ENCODE measurements at regions not wholly inside any gene's neighbourhood (a gene's known extent, or its start where the extent isn't known, plus 50 kb on each side); places are given as distances from the start of the nearest gene placed in this dataset.
"Not testable (repeated sequence)": the region's sequence is repeated elsewhere in the genome, so short reads cannot be mapped to it uniquely, and the experiment has no call there.

GRCh38 chr5:91315701-91316100 is 67.4 kb downstream of the ARRDC3 start:
- POLR2A ChIA-PET = interaction anchor here (0.7 kb wide), 1 partner anchor 841 kb away, joined by 5 read pairs; the partner anchor contains the start of gene MBLAC2
- CTCF ChIA-PET = interaction anchor here (0.8 to 2.3 kb wide), 5 partner anchors 15 to 69 kb away, joined by 3 to 7 read pairs (median 4); no protein-coding TSS in a partner anchor
- no peak overlapping the region for H3K27ac Mint-ChIP-seq

GRCh38 chr5:91313757-91314673 is 69.1 kb downstream of the ARRDC3 start:
- H3K9me3 Mint-ChIP-seq = no peaks in the 10 kb centered on the region
- peaks cover 3% of the 10 kb centered on the region for H3K36me3 Mint-ChIP-seq (ENCODE audit: low read depth)
- H3K4me3 Mint-ChIP-seq = peak overlapping the region; percentile 57
- POLR2A ChIA-PET = no interaction called here
- CTCF ChIA-PET = interaction anchor here (0.6 to 2.3 kb wide), 6 partner anchors 18 to 347 kb away, joined by 3 to 7 read pairs (median 3); partner anchors contain the start of gene ARRDC3
- H3K27me3 Mint-ChIP-seq = no peaks in the 10 kb centered on the region
- H3K27ac Mint-ChIP-seq = peak overlapping the region; percentile 86
- peak; percentile 84 for DNase-seq
- peaks cover 55% of the 10 kb centered on the region for H3K4me1 Mint-ChIP-seq

More at GRCh38 chr5:91315701-91316100, 67.4 kb downstream of the ARRDC3 start:
- DNase-seq = no peak
- Mint-ChIP-seq H3K36me3 (ENCODE audit: low read depth) (peaks cover 3% of the 10 kb centered on the region), H3K4me3 (no peak overlapping the region), H3K4me1 (peaks cover 52% of the 10 kb centered on the region), H3K27me3 (no peaks in the 10 kb centered on the region), H3K9me3 (no peaks in the 10 kb centered on the region)

- H3K9me3 Mint-ChIP-seq = no peaks in the 10 kb centered on the region
- no peak for DNase-seq
- H3K4me1 Mint-ChIP-seq = peaks cover 50% of the 10 kb centered on the region
- H3K27me3 Mint-ChIP-seq = no peaks in the 10 kb centered on the region
- CTCF ChIA-PET = interaction anchor here (3.7 kb wide), 1 partner anchor 12 kb away, joined by 12 read pairs; no protein-coding TSS in a partner anchor
- H3K27ac Mint-ChIP-seq = peak overlapping the region; percentile 86
- peaks cover 3% of the 10 kb centered on the region for H3K36me3 Mint-ChIP-seq (ENCODE audit: low read depth)
- no peak overlapping the region for H3K4me3 Mint-ChIP-seq
- POLR2A ChIA-PET = interaction anchor here (1.0 kb wide), 1 partner anchor 70 kb away, joined by 3 read pairs; the partner anchor contains the start of gene ARRDC3
Observed at GRCh38 chr5:91312698-91313097, 70.4 kb downstream of the ARRDC3 start.

GRCh38 chr5:91311697-91312501 is 71.2 kb downstream of the ARRDC3 start:
- ChIA-PET CTCF (interaction anchor here (1.0 to 3.7 kb wide), 6 partner anchors 11 to 73 kb away, joined by 3 to 12 read pairs (median 5); no protein-coding TSS in a partner anchor), POLR2A (interaction anchor here (0.6 to 1.0 kb wide), 3 partner anchors 20 to 71 kb away, joined by 3 to 8 read pairs (median 4); partner anchors contain the start of gene ARRDC3)
- peaks cover 48% of the 10 kb centered on the region for H3K4me1 Mint-ChIP-seq
- no peaks in the 10 kb centered on the region for H3K27me3 Mint-ChIP-seq
- peak; percentile 78 for DNase-seq
- H3K9me3 Mint-ChIP-seq = no peaks in the 10 kb centered on the region
- H3K4me3 Mint-ChIP-seq = peak overlapping the region; percentile 51
- peak overlapping the region; percentile 86 for H3K27ac Mint-ChIP-seq
- peaks cover 3% of the 10 kb centered on the region for H3K36me3 Mint-ChIP-seq (ENCODE audit: low read depth)

- no peaks in the 10 kb centered on the region for H3K9me3 Mint-ChIP-seq
- H3K36me3 Mint-ChIP-seq (ENCODE audit: low read depth) = peaks cover 3% of the 10 kb centered on the region
- DNase-seq = no peak
- H3K27me3 Mint-ChIP-seq = no peaks in the 10 kb centered on the region
- ChIA-PET CTCF (interaction anchor here (1.0 to 3.7 kb wide), 7 partner anchors 10 to 74 kb away, joined by 3 to 12 read pairs (median 4); no protein-coding TSS in a partner anchor), POLR2A (interaction anchor here (0.6 to 0.9 kb wide), 2 partner anchors 20 to 72 kb away, joined by 4 to 8 read pairs; partner anchors contain the start of gene ARRDC3)
- H3K27ac Mint-ChIP-seq = peak overlapping the region; percentile 86
- H3K4me3 Mint-ChIP-seq = peak overlapping the region; percentile 51
- H3K4me1 Mint-ChIP-seq = peaks cover 48% of the 10 kb centered on the region
Observed at GRCh38 chr5:91311168-91311696, 71.9 kb downstream of the ARRDC3 start.

- H3K4me3 Mint-ChIP-seq; DNase-seq; H3K27me3 Mint-ChIP-seq; H3K36me3 Mint-ChIP-seq (ENCODE audit: low read depth); H3K9me3 Mint-ChIP-seq; H3K27ac Mint-ChIP-seq; CTCF ChIA-PET; POLR2A ChIA-PET: not testable (repeated sequence)
- H3K4me1 Mint-ChIP-seq = peaks cover 27% of the 10 kb centered on the region
Observed at GRCh38 chr5:91308157-91308556, 75.0 kb downstream of the ARRDC3 start.

- H3K4me3 Mint-ChIP-seq = no peak overlapping the region
- no peak overlapping the region for H3K27ac Mint-ChIP-seq
- peaks cover 16% of the 10 kb centered on the region for H3K4me1 Mint-ChIP-seq
- DNase-seq = no peak
- H3K36me3 Mint-ChIP-seq (ENCODE audit: low read depth) = peaks cover 3% of the 10 kb centered on the region
- ChIA-PET CTCF (interaction anchor here (1.3 to 1.7 kb wide), 2 partner anchors 12 to 15 kb away, joined by 4 to 6 read pairs; no protein-coding TSS in a partner anchor), POLR2A (no interaction called here)
- no peaks in the 10 kb centered on the region for H3K9me3 Mint-ChIP-seq
- no peaks in the 10 kb centered on the region for H3K27me3 Mint-ChIP-seq
Observed at GRCh38 chr5:91307048-91307447, 76.1 kb downstream of the ARRDC3 start.

- peaks cover 3% of the 10 kb centered on the region for H3K36me3 Mint-ChIP-seq (ENCODE audit: low read depth)
- CTCF ChIA-PET = interaction anchor here (1.3 to 1.7 kb wide), 2 partner anchors 12 to 15 kb away, joined by 4 to 6 read pairs; no protein-coding TSS in a partner anchor
- H3K27me3 Mint-ChIP-seq = no peaks in the 10 kb centered on the region
- peaks cover 11% of the 10 kb centered on the region for H3K4me1 Mint-ChIP-seq
- no peak overlapping the region for H3K4me3 Mint-ChIP-seq
- no peaks in the 10 kb centered on the region for H3K9me3 Mint-ChIP-seq
- POLR2A ChIA-PET = no interaction called here
- H3K27ac Mint-ChIP-seq = no peak overlapping the region
- DNase-seq = no peak
Observed at GRCh38 chr5:91306497-91306896, 76.6 kb downstream of the ARRDC3 start.

GRCh38 chr5:91305640-91306039 is 77.5 kb downstream of the ARRDC3 start:
- peaks cover 2% of the 10 kb centered on the region for H3K4me1 Mint-ChIP-seq
- H3K36me3 Mint-ChIP-seq (ENCODE audit: low read depth) = no peaks in the 10 kb centered on the region
- ChIA-PET CTCF (interaction anchor here (0.6 to 1.7 kb wide), 4 partner anchors 8 to 64 kb away, joined by 3 to 6 read pairs (median 3); no protein-coding TSS in a partner anchor), POLR2A (no interaction called here)
- H3K27me3 Mint-ChIP-seq = no peaks in the 10 kb centered on the region
- H3K4me3 Mint-ChIP-seq = no peak overlapping the region
- H3K9me3 Mint-ChIP-seq = no peaks in the 10 kb centered on the region
- DNase-seq = no peak
- H3K27ac Mint-ChIP-seq = no peak overlapping the region

- H3K27me3 Mint-ChIP-seq; H3K27ac Mint-ChIP-seq; POLR2A ChIA-PET; H3K36me3 Mint-ChIP-seq (ENCODE audit: low read depth); DNase-seq; H3K4me3 Mint-ChIP-seq; H3K9me3 Mint-ChIP-seq; H3K4me1 Mint-ChIP-seq: not testable (repeated sequence)
- CTCF ChIA-PET = interaction anchor here (1.5 kb wide), 1 partner anchor 79 kb away, joined by 3 read pairs; the partner anchor contains the start of gene ARRDC3
Observed at GRCh38 chr5:91304015-91304414, 79.1 kb downstream of the ARRDC3 start.

GRCh38 chr5:91302958-91303357 is 80.2 kb downstream of the ARRDC3 start:
- H3K27ac Mint-ChIP-seq = no peak overlapping the region
- ChIA-PET POLR2A (no interaction called here), CTCF (interaction anchor here (1.0 to 1.5 kb wide), 2 partner anchors 70 to 80 kb away, joined by 3 read pairs; partner anchors contain the start of gene ARRDC3)
- no peaks in the 10 kb centered on the region for H3K36me3 Mint-ChIP-seq (ENCODE audit: low read depth)
- H3K4me3 Mint-ChIP-seq = no peak overlapping the region
- no peaks in the 10 kb centered on the region for H3K4me1 Mint-ChIP-seq
- no peaks in the 10 kb centered on the region for H3K9me3 Mint-ChIP-seq
- DNase-seq = no peak
- no peaks in the 10 kb centered on the region for H3K27me3 Mint-ChIP-seq

GRCh38 chr5:91302305-91302704 is 80.8 kb downstream of the ARRDC3 start:
- CTCF ChIA-PET = interaction anchor here (1.0 to 2.5 kb wide), 5 partner anchors 9 to 82 kb away, joined by 3 to 12 read pairs (median 4); partner anchors contain the start of gene ARRDC3
- Mint-ChIP-seq H3K27ac (no peak overlapping the region), H3K36me3 (ENCODE audit: low read depth) (no peaks in the 10 kb centered on the region), H3K4me1 (no peaks in the 10 kb centered on the region), H3K9me3 (no peaks in the 10 kb centered on the region), H3K27me3 (no peaks in the 10 kb centered on the region), H3K4me3 (no peak overlapping the region)
- POLR2A ChIA-PET = no interaction called here
- DNase-seq = no peak

Measured in activated CD4-positive, alpha-beta T cell treated with anti-CD3 and anti-CD28 coated beads, Interleukin-2, amount 10 ng/mL, durations not matched to agents 7 days and 5 days (primary cell).